ENCODE measurements at regions not wholly inside any gene's neighbourhood (a gene's known extent, or its start where the extent isn't known, plus 50 kb on each side); places are given as distances from the start of the nearest gene placed in this dataset.

- no peak for DNase-seq
- no peak for TF ChIP-seq CTCF (IDR thresholded peaks at IDR 0.05)
- Histone ChIP-seq H4K20me1 (ENCODE audit: insufficient read depth, low read length) (no peaks in the 10 kb centered on the region), H3K9me3 (replicated peaks in 1 of 2; ENCODE audit: control insufficient read depth in 1 of 2, insufficient read depth in 1 of 2, low read length in 2 of 2) (peaks cover 7 to 12% of the 10 kb centered on the region in 2 donors), H3K36me3 (replicated peaks in 1 of 2; ENCODE audit: control insufficient read depth in 1 of 2, insufficient read depth in 2 of 2, low read length in 2 of 2) (no peaks in the 10 kb centered on the region), H3K79me2 (ENCODE audit: insufficient read depth, low read length) (no peaks in the 10 kb centered on the region), H3K4me1 (ENCODE audit: control insufficient read depth in 1 of 2, insufficient read depth in 2 of 2, low read length in 2 of 2) (no peaks in the 10 kb centered on the region), H3K27ac (ENCODE audit: low read depth in 1 of 2, low read length in 2 of 2) (no peak overlapping the region), H3K27me3 (ENCODE audit: control insufficient read depth in 2 of 2, insufficient read depth in 2 of 2, low read length in 2 of 2) (no peaks in the 10 kb centered on the region), H3K9ac (ENCODE audit: insufficient read depth, low read length, poor library complexity, severe bottlenecking) (no peak overlapping the region), H2AFZ (ENCODE audit: insufficient read depth, low read depth, low read length, poor library complexity, severe bottlenecking) (no peak overlapping the region), H3K4me3 (replicated peaks in 1 of 3; ENCODE audit: low read depth in 2 of 3, low read length in 3 of 3) (no peak overlapping the region), H3K4me2 (replicated peaks; ENCODE audit: extremely low read depth, low read length, poor library complexity, severe bottlenecking) (no peak overlapping the region)
- Mint-ChIP-seq H3K27ac (no peak overlapping the region), H3K4me3 (no peak overlapping the region), H3K9me3 (peaks cover 2 to 16% (median 3%) of the 10 kb centered on the region in 7 donors), H3K4me1 (no peaks in the 10 kb centered on the region), H3K27me3 (ENCODE audit: low read depth in 3 of 3) (peaks cover 0 to 1% (median 0%) of the 10 kb centered on the region in 3 donors), H3K36me3 (no peaks in the 10 kb centered on the region)
- intact Hi-C loops (cut with micrococcal nuclease) = no loop called here
Observed at GRCh38 chr1:105210747-105211146, 1461.0 kb downstream of the AMY1C start.

GRCh38 chr1:105231378-105231777, 1481.7 kb downstream of the AMY1C start:
- H3K27me3 Mint-ChIP-seq (ENCODE audit: low read depth in 3 of 3) = no peaks in the 10 kb centered on the region
- DNase-seq = no peak
- no peaks in the 10 kb centered on the region for H3K36me3 Mint-ChIP-seq
- H3K9me3 Mint-ChIP-seq = peaks cover 0 to 15% (median 3%) of the 10 kb centered on the region in 7 donors
- no peaks in the 10 kb centered on the region for H3K4me1 Mint-ChIP-seq
- no peak for TF ChIP-seq CTCF (IDR thresholded peaks at IDR 0.05)
- Histone ChIP-seq H3K9me3 (replicated peaks in 1 of 2; ENCODE audit: control insufficient read depth in 1 of 2, insufficient read depth in 1 of 2, low read length in 2 of 2) (peaks cover 5 to 10% of the 10 kb centered on the region in 2 donors), H3K27ac (ENCODE audit: low read depth in 1 of 2, low read length in 2 of 2) (no peak overlapping the region), H3K4me3 (replicated peaks in 1 of 3; ENCODE audit: low read depth in 2 of 3, low read length in 3 of 3) (no peak overlapping the region), H3K36me3 (replicated peaks in 1 of 2; ENCODE audit: control insufficient read depth in 1 of 2, insufficient read depth in 2 of 2, low read length in 2 of 2) (no peaks in the 10 kb centered on the region), H3K79me2 (ENCODE audit: insufficient read depth, low read length) (no peaks in the 10 kb centered on the region), H4K20me1 (ENCODE audit: insufficient read depth, low read length) (no peaks in the 10 kb centered on the region), H3K9ac (ENCODE audit: insufficient read depth, low read length, poor library complexity, severe bottlenecking) (no peak overlapping the region), H3K4me1 (ENCODE audit: control insufficient read depth in 1 of 2, insufficient read depth in 2 of 2, low read length in 2 of 2) (no peaks in the 10 kb centered on the region), H2AFZ (ENCODE audit: insufficient read depth, low read depth, low read length, poor library complexity, severe bottlenecking) (no peak overlapping the region), H3K4me2 (replicated peaks; ENCODE audit: extremely low read depth, low read length, poor library complexity, severe bottlenecking) (no peak overlapping the region), H3K27me3 (ENCODE audit: control insufficient read depth in 2 of 2, insufficient read depth in 2 of 2, low read length in 2 of 2) (no peaks in the 10 kb centered on the region)
- intact Hi-C loops (cut with micrococcal nuclease) = no loop called here
- WGBS (ENCODE audit: insufficient coverage) = no CpG with 5 or more reads among the region's 1 CpG
- H3K4me3 Mint-ChIP-seq = no peak overlapping the region
- H3K27ac Mint-ChIP-seq = no peak overlapping the region
